ENCODE measurements at regions not wholly inside any gene's neighbourhood (a gene's known extent, or its start where the extent isn't known, plus 50 kb on each side); places are given as distances from the start of the nearest gene placed in this dataset.

- Histone ChIP-seq H2AK5ac (ENCODE audit: insufficient read length, low read length) (no peak overlapping the region), H3K27ac (ENCODE audit: insufficient read length, low read depth, low read length) (no peak overlapping the region), H3K4ac (ENCODE audit: low read depth, low read length) (no peak overlapping the region), H3K9me3 (ENCODE audit: control insufficient read depth, low read depth, low read length) (no peaks in the 10 kb centered on the region), H3K4me1 (ENCODE audit: insufficient read depth, low read length) (no peaks in the 10 kb centered on the region; the same call in 1 of the 2 replicates), H3K9ac (ENCODE audit: extremely low read depth, insufficient read length, low read length) (no peak overlapping the region), H2BK15ac (ENCODE audit: low read depth, low read length) (no peak overlapping the region), H3K4me2 (ENCODE audit: insufficient read depth, insufficient read length, low read length) (no peak overlapping the region), H3T11ph (ENCODE audit: low read length) (no peak overlapping the region), H4K5ac (ENCODE audit: insufficient read length, low read depth, low read length) (no peak overlapping the region), H3K14ac (ENCODE audit: insufficient read depth, low read length) (no peak overlapping the region), H3K79me1 (ENCODE audit: insufficient read depth, low read depth, low read length, poor library complexity, severe bottlenecking) (no peaks in the 10 kb centered on the region), H4K91ac (ENCODE audit: insufficient read length, low read depth, low read length) (no peak overlapping the region), H3K79me2 (ENCODE audit: insufficient read depth, low read length) (no peaks in the 10 kb centered on the region), H2BK120ac (ENCODE audit: low read depth, low read length, poor library complexity, severe bottlenecking) (no peak overlapping the region), H2AFZ (ENCODE audit: low read length) (no peak overlapping the region), H3K23me2 (ENCODE audit: insufficient read length, low read depth, low read length, poor library complexity, severe bottlenecking) (no peaks in the 10 kb centered on the region), H4K20me1 (ENCODE audit: control insufficient read depth, insufficient read depth, insufficient read length) (no peaks in the 10 kb centered on the region), H4K8ac (replicated peaks; ENCODE audit: insufficient read length, low read depth, low read length) (no peak overlapping the region), H3K18ac (ENCODE audit: insufficient read length, low read depth, low read length) (no peak overlapping the region), H2BK5ac (ENCODE audit: insufficient read length, low read length) (no peak overlapping the region), H3K23ac (ENCODE audit: insufficient read length, low read depth, low read length) (no peak overlapping the region), H2BK12ac (ENCODE audit: insufficient read length, low read depth, low read length) (no peak overlapping the region), H2BK20ac (ENCODE audit: low read depth, low read length, poor library complexity, severe bottlenecking) (no peak overlapping the region), H3K56ac (ENCODE audit: insufficient read length, low read depth, low read length) (no peak overlapping the region), H3K27me3 (ENCODE audit: insufficient read depth, low read length) (no peaks in the 10 kb centered on the region)
- Mint-ChIP-seq H3K27ac (peak overlapping the region in 1 of 3 experiments; percentile 80; a peak in 2 of 7 replicates), H3K9me3 (no peaks in the 10 kb centered on the region), H3K27me3 (ENCODE audit: low read depth) (no peaks in the 10 kb centered on the region), H3K4me1 (peaks cover 13 to 17% of the 10 kb centered on the region in 2 experiments), H3K4me3 (no peak overlapping the region), H3K36me3 (ENCODE audit: insufficient read depth in 1 of 3, low read depth in 3 of 3) (no peaks in the 10 kb centered on the region)
- no peak for TF ChIP-seq CTCF (conservative IDR thresholded peaks at IDR 0.05)
- no peak for DNase-seq
- WGBS (ENCODE audit: extremely low coverage, insufficient read length, low lambda C conversion rate) = no CpG with 5 or more reads among the region's 5 CpGs
Observed at GRCh38 chr4:112889619-112890527, 159.6 kb upstream of the ANK2 start.

Measured in H9 (cell line).